Ishikawa (cell line): ENCODE measurements at regions not wholly inside any gene's neighbourhood (a gene's known extent, or its start where the extent isn't known, plus 50 kb on each side); places are given as distances from the start of the nearest gene placed in this dataset.

Experiments
- CEBPB ChIP-seq: IDR thresholded peaks from 2 replicates; pipeline ENCODE4 v1.6.1; 2012
- CREB1 ChIP-seq: IDR thresholded peaks from 2 replicates; pipeline ENCODE4 v1.6.1; 2012; ENCODE audit warnings: low read depth
- EGR1 ChIP-seq: IDR thresholded peaks from 2 replicates; pipeline ENCODE4 v1.6.1; 2012
- EP300 ChIP-seq: IDR thresholded peaks from 2 replicates; pipeline ENCODE4 v1.6.1; 2012; ENCODE audit warnings: borderline replicate concordance
- FOXM1 ChIP-seq: IDR thresholded peaks from 2 replicates; pipeline ENCODE4 v1.6.1; 2012; ENCODE audit warnings: low read depth, borderline replicate concordance
- NFIC ChIP-seq: IDR thresholded peaks from 2 replicates; pipeline ENCODE4 v1.6.1; 2012
- RAD21 ChIP-seq: IDR thresholded peaks from 2 replicates; pipeline ENCODE4 v1.6.1; 2012; ENCODE audit warnings: low read depth
- TAF1 ChIP-seq: IDR thresholded peaks from 2 replicates; pipeline ENCODE4 v1.6.1; 2012; ENCODE audit warnings: low read depth, mild to moderate bottlenecking
- TCF12 ChIP-seq: IDR thresholded peaks from 2 replicates; pipeline ENCODE4 v1.6.1; 2012; ENCODE audit warnings: low read depth
- TEAD4 ChIP-seq: IDR thresholded peaks from 2 replicates; pipeline ENCODE4 v1.6.1; 2012
- YY1 ChIP-seq: IDR thresholded peaks from 2 replicates; pipeline ENCODE4 v1.6.1; 2012; ENCODE audit warnings: low read depth
- ZBTB7A ChIP-seq: IDR thresholded peaks from 2 replicates; pipeline ENCODE4 v1.6.1; 2012; ENCODE audit warnings: low read depth
- TF ChIP-seq, protein P1 (sequence below): IDR thresholded peaks from 2 replicates; pipeline ENCODE4 v1.6.1; 2012; ENCODE audit warnings: low read depth, mild to moderate bottlenecking
- TF ChIP-seq, protein P2 (sequence below): IDR thresholded peaks from 2 replicates; pipeline ENCODE4 v1.6.1; 2012
- TF ChIP-seq, protein P3 (sequence below): IDR thresholded peaks from 2 replicates; pipeline ENCODE4 v1.6.1; 2012

DNA sequence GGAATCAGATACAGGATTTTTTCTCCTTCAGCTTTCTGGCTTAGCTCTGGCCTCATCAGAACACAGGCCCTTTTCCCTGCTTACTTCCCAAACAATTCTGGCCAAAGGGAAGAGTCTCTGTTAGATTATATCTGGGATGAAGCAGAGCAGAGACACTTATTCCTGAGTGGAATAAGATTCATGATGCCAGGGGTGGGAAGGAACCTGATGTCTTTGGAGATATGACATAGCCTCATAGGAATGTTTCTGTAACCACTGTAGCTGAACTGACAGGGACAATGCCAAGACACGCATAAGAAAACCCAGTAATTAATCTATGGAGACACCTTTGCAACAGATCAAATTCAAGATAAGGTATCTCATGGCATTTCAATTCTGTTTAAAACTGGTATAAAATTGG is 177.1 kb upstream of the RAG2 start:
- no peak for TF ChIP-seq CREB1

DNA sequence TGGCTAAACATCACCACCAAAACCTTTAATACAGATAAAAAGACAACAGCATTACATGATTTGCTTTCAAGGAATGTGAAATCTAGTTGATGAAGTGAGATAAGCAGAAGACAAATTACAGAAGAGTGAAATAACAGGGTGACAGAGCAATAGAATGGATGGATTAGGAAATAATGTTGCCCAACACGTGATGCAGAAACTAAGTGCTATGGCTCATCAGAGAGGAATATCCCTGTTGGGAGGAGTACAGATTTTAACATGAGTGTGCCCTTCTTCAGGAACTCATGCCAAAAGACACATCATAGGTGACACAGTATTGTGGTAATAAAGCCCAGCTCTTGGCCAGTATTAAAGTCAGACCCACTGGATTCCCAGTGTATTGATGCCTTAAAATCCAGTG is 176.6 kb upstream of the RAG2 start:
- no peak for TF ChIP-seq NFIC

DNA sequence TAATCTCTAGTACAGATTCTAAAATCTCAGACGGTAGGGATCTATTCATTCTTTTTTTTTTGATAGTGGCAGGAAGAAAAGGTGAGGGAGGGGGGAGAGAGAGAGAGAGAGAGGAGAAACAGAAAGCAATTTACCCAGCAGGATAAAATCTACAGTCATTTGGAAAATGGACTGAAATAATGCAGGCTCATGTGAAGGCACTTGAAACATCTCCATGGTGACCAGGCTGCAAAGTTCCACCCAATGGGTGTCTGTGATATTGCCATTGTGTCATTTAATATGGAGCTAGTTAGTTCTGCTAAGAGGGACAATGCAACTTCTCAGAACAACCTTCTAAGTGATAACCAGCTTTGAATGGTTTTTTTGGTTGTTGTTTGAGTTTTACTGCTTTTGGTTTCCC is 165.2 kb upstream of the RAG2 start:
- TF ChIP-seq TEAD4 (no peak), FOXM1 (no peak), TAF1 (no peak), EP300 (no peak), ZBTB7A (no peak), CREB1 (no peak)
- TF ChIP-seq, protein P1, sequence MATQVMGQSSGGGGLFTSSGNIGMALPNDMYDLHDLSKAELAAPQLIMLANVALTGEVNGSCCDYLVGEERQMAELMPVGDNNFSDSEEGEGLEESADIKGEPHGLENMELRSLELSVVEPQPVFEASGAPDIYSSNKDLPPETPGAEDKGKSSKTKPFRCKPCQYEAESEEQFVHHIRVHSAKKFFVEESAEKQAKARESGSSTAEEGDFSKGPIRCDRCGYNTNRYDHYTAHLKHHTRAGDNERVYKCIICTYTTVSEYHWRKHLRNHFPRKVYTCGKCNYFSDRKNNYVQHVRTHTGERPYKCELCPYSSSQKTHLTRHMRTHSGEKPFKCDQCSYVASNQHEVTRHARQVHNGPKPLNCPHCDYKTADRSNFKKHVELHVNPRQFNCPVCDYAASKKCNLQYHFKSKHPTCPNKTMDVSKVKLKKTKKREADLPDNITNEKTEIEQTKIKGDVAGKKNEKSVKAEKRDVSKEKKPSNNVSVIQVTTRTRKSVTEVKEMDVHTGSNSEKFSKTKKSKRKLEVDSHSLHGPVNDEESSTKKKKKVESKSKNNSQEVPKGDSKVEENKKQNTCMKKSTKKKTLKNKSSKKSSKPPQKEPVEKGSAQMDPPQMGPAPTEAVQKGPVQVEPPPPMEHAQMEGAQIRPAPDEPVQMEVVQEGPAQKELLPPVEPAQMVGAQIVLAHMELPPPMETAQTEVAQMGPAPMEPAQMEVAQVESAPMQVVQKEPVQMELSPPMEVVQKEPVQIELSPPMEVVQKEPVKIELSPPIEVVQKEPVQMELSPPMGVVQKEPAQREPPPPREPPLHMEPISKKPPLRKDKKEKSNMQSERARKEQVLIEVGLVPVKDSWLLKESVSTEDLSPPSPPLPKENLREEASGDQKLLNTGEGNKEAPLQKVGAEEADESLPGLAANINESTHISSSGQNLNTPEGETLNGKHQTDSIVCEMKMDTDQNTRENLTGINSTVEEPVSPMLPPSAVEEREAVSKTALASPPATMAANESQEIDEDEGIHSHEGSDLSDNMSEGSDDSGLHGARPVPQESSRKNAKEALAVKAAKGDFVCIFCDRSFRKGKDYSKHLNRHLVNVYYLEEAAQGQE: no peak

DNA sequence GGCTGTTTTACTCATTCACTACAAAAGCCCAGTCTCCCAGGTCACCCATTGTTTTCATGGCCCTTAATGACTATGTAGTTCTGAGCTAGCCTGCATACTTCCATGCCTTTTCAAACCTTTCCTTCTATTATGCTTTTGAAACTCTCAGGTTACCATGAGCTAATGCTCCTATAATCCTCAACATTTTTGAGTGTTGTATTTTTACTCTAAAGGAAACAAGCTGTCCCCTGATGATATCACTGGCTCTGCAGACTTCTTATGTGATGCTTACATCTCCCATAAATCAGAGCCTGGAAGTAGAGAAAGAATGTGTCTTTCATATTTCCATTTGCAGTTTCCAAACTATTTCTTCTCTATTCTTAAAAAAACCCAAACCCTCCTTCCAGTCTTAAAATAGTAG is 159.0 kb upstream of the RAG2 start:
- TF ChIP-seq CREB1 (no peak), TAF1 (no peak), RAD21 (no peak)

DNA sequence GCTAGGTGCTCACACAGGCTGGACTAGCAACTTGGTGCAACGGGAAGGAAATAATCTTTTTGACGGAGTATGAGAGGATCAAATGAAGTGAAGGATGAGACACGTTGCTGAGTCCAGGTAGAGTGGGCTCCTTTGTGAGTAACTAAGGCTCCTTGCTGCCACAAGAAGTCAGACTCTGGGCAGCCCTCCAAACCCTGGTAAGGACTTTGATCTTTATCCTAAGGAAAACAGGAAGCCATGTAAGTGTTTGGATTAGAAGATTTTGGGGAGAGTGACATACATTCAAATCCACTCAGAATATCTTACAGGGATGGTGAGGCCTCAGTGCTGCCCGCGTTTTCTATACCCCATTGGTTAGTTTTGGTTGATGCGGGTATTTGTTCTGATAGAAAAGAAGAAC is 155.9 kb upstream of the RAG2 start:
- no peak for TF ChIP-seq RAD21
- TF ChIP-seq, protein P2, sequence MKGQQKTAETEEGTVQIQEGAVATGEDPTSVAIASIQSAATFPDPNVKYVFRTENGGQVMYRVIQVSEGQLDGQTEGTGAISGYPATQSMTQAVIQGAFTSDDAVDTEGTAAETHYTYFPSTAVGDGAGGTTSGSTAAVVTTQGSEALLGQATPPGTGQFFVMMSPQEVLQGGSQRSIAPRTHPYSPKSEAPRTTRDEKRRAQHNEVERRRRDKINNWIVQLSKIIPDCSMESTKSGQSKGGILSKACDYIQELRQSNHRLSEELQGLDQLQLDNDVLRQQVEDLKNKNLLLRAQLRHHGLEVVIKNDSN: no peak
- no peak for TF ChIP-seq CEBPB
- no peak for TF ChIP-seq CREB1
- no peak for TF ChIP-seq TCF12
- no peak for TF ChIP-seq TEAD4
- TF ChIP-seq, protein P3, sequence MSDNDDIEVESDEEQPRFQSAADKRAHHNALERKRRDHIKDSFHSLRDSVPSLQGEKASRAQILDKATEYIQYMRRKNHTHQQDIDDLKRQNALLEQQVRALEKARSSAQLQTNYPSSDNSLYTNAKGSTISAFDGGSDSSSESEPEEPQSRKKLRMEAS: no peak
- TF ChIP-seq FOXM1: no peak

DNA sequence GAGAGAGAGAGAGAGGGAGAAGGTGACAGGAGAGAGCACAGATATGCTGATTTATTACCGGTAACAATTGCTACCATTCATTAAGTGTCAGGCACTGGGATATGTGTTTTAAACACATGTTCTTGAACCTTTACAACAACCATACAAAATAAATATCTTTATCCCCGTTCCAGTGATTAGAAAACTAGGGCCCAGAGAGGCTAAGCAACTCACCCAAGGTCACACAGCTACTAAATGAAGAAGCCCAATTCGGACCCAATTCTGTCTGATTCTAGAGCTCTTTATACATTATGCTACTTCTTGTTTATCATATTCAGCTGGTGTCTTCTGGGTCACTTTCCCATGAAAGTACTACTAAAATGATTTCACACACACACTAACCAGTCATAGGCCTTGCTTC is 154.0 kb upstream of the RAG2 start:
- no peak for TF ChIP-seq NFIC
- no peak for TF ChIP-seq EP300
- no peak for TF ChIP-seq TCF12
- TF ChIP-seq, protein P2: no peak

DNA sequence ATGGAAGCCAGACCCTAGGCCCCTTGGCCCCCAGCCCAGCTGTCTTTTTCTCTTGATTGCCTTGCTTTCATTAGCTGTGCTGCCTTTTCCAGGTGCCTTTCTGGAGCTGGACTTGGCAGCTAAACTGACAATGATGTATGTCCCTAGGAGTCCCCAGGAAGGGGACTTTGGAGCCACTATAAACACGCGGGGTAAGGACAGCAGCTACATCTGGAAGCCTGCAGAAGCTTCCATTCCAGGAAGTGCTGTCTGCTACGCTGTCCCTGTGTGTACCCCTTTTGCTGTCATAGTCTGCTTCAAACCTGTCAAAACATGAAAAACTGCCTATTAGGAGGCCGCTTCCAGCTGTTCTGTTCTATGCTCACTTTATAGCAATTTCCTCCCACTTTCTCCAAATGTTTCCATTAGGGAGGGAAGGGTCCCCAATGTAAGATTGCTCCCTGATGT is 153.3 kb upstream of the RAG2 start:
- no peak for TF ChIP-seq ZBTB7A
- no peak for TF ChIP-seq EGR1
- no peak for TF ChIP-seq TAF1
- TF ChIP-seq TCF12: no peak
- TF ChIP-seq CREB1: no peak
- no peak for TF ChIP-seq NFIC
- TF ChIP-seq, protein P3: no peak
- TF ChIP-seq EP300: no peak
- no peak for TF ChIP-seq TEAD4
- TF ChIP-seq, protein P2: no peak
- TF ChIP-seq CEBPB: no peak
- no peak for TF ChIP-seq FOXM1
- TF ChIP-seq, protein P1: no peak
- no peak for TF ChIP-seq YY1
- TF ChIP-seq RAD21: no peak
